HG02588 (cell line): ENCODE measurements at regions not wholly inside any gene's neighbourhood (a gene's known extent, or its start where the extent isn't known, plus 50 kb on each side); places are given as distances from the start of the nearest gene placed in this dataset.

ENCODE experiments used
- ATAC-seq: cut with Tn5 transposase; IDR thresholded peaks from one replicate; pipeline ENCODE4 v1.9.1; 2021; ENCODE audit warnings: mild to moderate bottlenecking, moderate library complexity; ENCODE audit not compliant: unreplicated experiment

DNA sequence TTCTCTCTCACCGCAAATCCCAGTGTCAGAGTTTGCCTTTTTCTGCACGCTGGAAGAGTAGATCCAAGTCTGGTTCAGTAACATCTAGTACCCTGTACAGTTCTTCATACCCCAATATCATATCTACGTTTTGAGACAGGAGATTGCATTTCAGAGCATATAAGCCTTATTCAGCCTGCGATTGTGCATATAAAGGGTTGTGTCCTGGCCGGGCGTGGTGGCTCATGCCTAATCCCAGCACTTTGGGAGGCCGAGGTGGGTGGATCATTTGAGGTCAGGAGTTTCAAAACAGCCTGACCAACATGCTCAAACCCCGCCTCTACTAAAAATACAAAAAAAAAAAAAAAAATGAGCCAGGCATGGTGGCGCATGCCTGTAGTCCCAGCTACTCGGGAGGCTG, 104.9 kb downstream of the MTNR1B start:
- ATAC-seq = no peak

DNA sequence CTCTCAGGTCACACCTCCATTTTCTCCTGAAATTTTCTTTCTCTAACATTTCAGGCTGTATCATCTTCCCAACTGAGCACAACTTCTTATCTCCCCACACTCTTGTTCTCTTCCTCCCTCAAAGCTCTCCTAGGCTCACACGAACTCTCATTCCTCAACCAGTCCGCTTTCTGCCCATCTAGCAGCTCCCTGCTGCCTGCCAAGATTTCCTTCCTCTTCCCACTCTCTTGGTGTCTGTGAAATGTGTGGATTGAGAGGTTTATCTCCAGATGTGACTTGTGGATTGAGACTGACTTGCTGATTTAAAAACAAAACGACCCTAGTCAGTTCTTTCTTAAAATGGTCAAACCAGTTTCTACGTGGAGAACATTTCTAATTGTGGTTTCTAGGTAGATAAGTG, 106.3 kb downstream of the MTNR1B start:
- ATAC-seq = no peak

- no peak for ATAC-seq
These were observed 110.8 kb downstream of the MTNR1B start for GRCh38 chr11:93080146-93080759.

GRCh38 chr11:93081694-93082093, 112.2 kb downstream of the MTNR1B start:
- ATAC-seq = no peak

GRCh38 chr11:93082900-93083299, 113.4 kb downstream of the MTNR1B start:
- ATAC-seq = no peak

- ATAC-seq = no peak
These were observed 112.9 kb downstream of the SLC36A4 start for GRCh38 chr11:93084727-93085505.

GRCh38 chr11:93089474-93090102, 108.2 kb downstream of the SLC36A4 start:
- peak; percentile 51 for ATAC-seq
